ENCODE measurements at regions not wholly inside any gene's neighbourhood (a gene's known extent, or its start where the extent isn't known, plus 50 kb on each side); places are given as distances from the start of the nearest gene placed in this dataset.
A peak's percentile ranks its signal among the peaks of the same experiment; 100 is the strongest.

GRCh38 chr10:52450762-52451291 lies 136.7 kb downstream of the DKK1 start:
- Histone ChIP-seq H3K27ac (ENCODE audit: low read depth, low read length) (no peak overlapping the region), H3K9me3 (ENCODE audit: low read depth, low read length) (no peaks in the 10 kb centered on the region), H3K4me3 (ENCODE audit: insufficient read depth, low read length) (no peak overlapping the region), H4K20me1 (ENCODE audit: insufficient read depth, low read length) (no peaks in the 10 kb centered on the region), H2AFZ (ENCODE audit: low read length) (no peak overlapping the region), H3K4me1 (ENCODE audit: insufficient read depth, low read length) (peaks cover 27% of the 10 kb centered on the region), H3K79me2 (ENCODE audit: insufficient read depth, low read length) (no peaks in the 10 kb centered on the region), H3K4me2 (ENCODE audit: insufficient read depth, low read length) (no peak overlapping the region), H3K36me3 (ENCODE audit: insufficient read depth, low read length) (no peaks in the 10 kb centered on the region), H3K27me3 (ENCODE audit: insufficient read depth, low read length) (no peaks in the 10 kb centered on the region)
- DNase-seq (ENCODE audit: insufficient read length, low spot score, missing footprints), result no peak
- TF ChIP-seq CTCF (IDR thresholded peaks at IDR 0.05; ENCODE audit: extremely low read depth, low read depth, low read length), result no peak

- DNase-seq (ENCODE audit: insufficient read length, low spot score, missing footprints), result no peak
- peaks cover 27% of the 10 kb centered on the region for H3K4me1 ChIP-seq (ENCODE audit: insufficient read depth, low read length)
- no peaks in the 10 kb centered on the region for H3K9me3 ChIP-seq (ENCODE audit: low read depth, low read length)
- no peak overlapping the region for H3K4me2 ChIP-seq (ENCODE audit: insufficient read depth, low read length)
- H2AFZ ChIP-seq (ENCODE audit: low read length), result peak overlapping the region; percentile 26
- no peaks in the 10 kb centered on the region for H4K20me1 ChIP-seq (ENCODE audit: insufficient read depth, low read length)
- no peak for TF ChIP-seq CTCF (IDR thresholded peaks at IDR 0.05; ENCODE audit: extremely low read depth, low read depth, low read length)
- no peaks in the 10 kb centered on the region for H3K36me3 ChIP-seq (ENCODE audit: insufficient read depth, low read length)
- H3K4me3 ChIP-seq (ENCODE audit: insufficient read depth, low read length), result no peak overlapping the region
- no peaks in the 10 kb centered on the region for H3K27me3 ChIP-seq (ENCODE audit: insufficient read depth, low read length)
- no peak overlapping the region for H3K27ac ChIP-seq (ENCODE audit: low read depth, low read length)
- H3K79me2 ChIP-seq (ENCODE audit: insufficient read depth, low read length), result no peaks in the 10 kb centered on the region
Observed at GRCh38 chr10:52451817-52452216, 137.7 kb downstream of the DKK1 start.

- no peak for DNase-seq (ENCODE audit: insufficient read length, low spot score, missing footprints)
- Histone ChIP-seq H3K79me2 (ENCODE audit: insufficient read depth, low read length) (no peaks in the 10 kb centered on the region), H3K9me3 (ENCODE audit: low read depth, low read length) (no peaks in the 10 kb centered on the region), H3K4me1 (ENCODE audit: insufficient read depth, low read length) (peaks cover 23% of the 10 kb centered on the region), H3K4me3 (ENCODE audit: insufficient read depth, low read length) (no peak overlapping the region), H3K27me3 (ENCODE audit: insufficient read depth, low read length) (no peaks in the 10 kb centered on the region), H2AFZ (ENCODE audit: low read length) (peak overlapping the region; percentile 61), H4K20me1 (ENCODE audit: insufficient read depth, low read length) (no peaks in the 10 kb centered on the region), H3K4me2 (ENCODE audit: insufficient read depth, low read length) (no peak overlapping the region), H3K27ac (ENCODE audit: low read depth, low read length) (no peak overlapping the region), H3K36me3 (ENCODE audit: insufficient read depth, low read length) (no peaks in the 10 kb centered on the region)
- no peak for TF ChIP-seq CTCF (IDR thresholded peaks at IDR 0.05; ENCODE audit: extremely low read depth, low read depth, low read length)
Observed at GRCh38 chr10:52452600-52453493, 138.8 kb downstream of the DKK1 start.

- Histone ChIP-seq H4K20me1 (ENCODE audit: insufficient read depth, low read length) (no peaks in the 10 kb centered on the region), H3K4me3 (ENCODE audit: insufficient read depth, low read length) (no peak overlapping the region), H3K27me3 (ENCODE audit: insufficient read depth, low read length) (no peaks in the 10 kb centered on the region), H2AFZ (ENCODE audit: low read length) (no peak overlapping the region), H3K79me2 (ENCODE audit: insufficient read depth, low read length) (no peaks in the 10 kb centered on the region), H3K36me3 (ENCODE audit: insufficient read depth, low read length) (no peaks in the 10 kb centered on the region), H3K4me1 (ENCODE audit: insufficient read depth, low read length) (peaks cover 21% of the 10 kb centered on the region), H3K4me2 (ENCODE audit: insufficient read depth, low read length) (no peak overlapping the region), H3K27ac (ENCODE audit: low read depth, low read length) (no peak overlapping the region), H3K9me3 (ENCODE audit: low read depth, low read length) (no peaks in the 10 kb centered on the region)
- TF ChIP-seq CTCF (IDR thresholded peaks at IDR 0.05; ENCODE audit: extremely low read depth, low read depth, low read length), result no peak
- no peak for DNase-seq (ENCODE audit: insufficient read length, low spot score, missing footprints)
Observed at GRCh38 chr10:52453501-52453900, 139.4 kb downstream of the DKK1 start.
